Sciatic nerve (tissue), 2 donors: ENCODE measurements at regions not wholly inside any gene's neighbourhood (a gene's known extent, or its start where the extent isn't known, plus 50 kb on each side); places are given as distances from the start of the nearest gene placed in this dataset.

Source experiments
- ATAC-seq: fragments of 200-7000 bp; cut with Tn5 transposase; one replicate; pipeline ENCODE4 v1.9.1; 2020; ENCODE audit warnings: mild to moderate bottlenecking, moderate library complexity
- DNase-seq: peaks from one replicate; pipeline ENCODE4 v3.0.0-alpha.2; 2020; ENCODE audit warnings: low spot score
- intact Hi-C: fragments of 100-400 bp; cut with DNase I; formaldehyde crosslinking; loops from one replicate; pipeline ENCODE4 v1.14.2; 2022
- donor health status: DM: no; HTN: no; CAD: no.
- donor health status: DM: no; HTN: no; CAD: no.

DNA sequence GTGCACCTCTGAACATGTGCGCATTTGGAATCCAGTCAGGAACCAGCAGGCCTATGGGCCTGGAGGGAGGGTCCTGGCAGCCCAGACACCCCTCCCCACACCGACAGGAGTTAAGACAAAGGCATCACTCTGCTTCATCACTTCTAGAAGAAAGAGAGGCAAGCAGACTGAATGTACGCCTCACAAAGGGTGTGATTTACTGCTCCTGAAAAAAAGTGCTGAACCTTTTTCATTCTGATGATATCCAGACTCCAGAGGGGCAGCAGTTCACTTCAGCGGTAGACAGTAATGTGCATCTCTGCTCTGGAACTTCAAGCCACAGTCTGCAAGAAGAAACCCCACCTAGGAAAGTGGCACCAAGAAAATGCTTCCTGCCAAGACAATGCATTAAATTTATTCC lies 88.2 kb upstream of the TMEM72 start:
- ATAC-seq = no peak
- intact Hi-C loops = no loop called here
- no peak for DNase-seq

DNA sequence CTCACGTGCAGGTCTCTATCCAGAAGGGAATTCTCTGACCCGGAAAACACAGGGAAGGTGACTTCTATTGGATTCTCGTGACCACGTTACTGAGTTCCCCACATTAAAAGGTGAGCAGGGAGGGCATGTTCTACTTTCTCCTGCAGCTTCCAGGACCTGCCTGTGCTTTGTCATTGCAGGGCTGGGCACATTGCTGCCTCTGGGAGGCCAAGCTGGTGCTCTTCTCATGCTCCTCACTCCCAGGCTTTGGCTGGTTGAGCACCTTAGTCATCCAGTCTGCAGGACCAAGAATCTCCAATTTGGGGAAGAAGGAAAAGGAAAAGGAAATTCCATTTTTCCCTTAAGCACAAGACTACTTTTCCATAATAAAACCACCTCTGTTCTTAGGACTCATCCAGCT lies 86.5 kb upstream of the TMEM72 start:
- no peak for DNase-seq
- ATAC-seq = no peak
- intact Hi-C loops = no loop called here

DNA sequence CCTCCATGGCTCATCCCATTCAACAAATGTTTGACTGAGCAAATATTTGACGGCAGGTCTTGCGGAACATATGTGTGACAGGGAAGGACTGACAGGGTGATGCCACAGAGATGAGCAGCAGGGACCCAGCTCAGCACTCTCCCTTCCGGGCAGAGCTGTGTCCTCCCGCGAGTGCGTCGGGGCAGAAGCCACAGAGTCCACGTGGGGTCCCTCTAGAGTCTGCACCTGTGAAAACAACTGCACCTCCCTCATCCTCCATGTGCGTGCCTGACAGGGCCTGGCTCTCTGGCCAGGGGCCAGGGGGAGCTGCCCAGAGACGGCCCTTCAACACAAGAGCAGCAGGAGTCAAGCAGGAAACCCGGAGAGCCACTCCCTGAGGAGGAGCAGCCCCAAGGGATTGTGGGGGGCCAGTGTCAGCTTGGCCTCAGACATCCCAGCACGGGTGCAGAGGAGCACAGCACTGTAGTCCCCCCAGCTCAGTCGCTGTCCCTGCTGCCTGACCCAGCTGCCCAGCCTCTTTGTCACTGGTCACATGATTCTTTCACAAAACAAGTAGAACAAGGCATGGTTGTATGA lies 83.6 kb upstream of the TMEM72 start:
- ATAC-seq (peak; percentile 87), DNase-seq (no peak)
- intact Hi-C loops = no loop called here

DNA sequence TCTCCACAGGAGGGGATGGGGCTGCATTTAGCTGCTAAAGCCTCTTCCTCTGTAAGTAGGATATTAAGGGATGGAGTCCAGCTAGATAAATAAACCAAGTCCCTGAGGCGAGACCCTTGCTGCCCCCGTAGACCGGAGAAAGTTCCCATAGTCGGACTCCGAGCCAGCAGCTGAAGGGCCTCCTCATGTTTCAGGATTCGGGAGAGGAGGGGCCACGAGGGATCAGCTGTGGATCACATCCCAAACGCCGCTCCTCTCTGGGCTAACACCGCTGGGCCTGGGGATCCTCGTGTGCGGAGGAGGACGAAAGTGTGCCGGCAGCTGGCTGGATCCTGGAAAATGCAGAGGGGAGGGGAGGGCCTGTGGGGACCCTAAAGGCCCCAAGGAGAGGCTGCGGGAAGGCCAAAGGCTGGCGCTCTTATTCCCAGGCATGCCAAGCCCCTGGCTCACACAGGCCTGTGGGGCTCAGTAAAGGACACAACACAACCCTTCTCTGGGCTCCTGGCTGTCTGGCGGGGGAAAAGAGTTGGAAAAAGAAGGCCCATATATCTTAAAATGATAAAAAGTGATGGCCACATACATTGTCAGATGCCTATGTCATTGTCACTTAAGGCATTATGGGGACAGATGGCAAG lies 82.5 kb upstream of the TMEM72 start:
- intact Hi-C loops = no loop called here
- ATAC-seq (peak; percentile 89), DNase-seq (peak; percentile 79)

DNA sequence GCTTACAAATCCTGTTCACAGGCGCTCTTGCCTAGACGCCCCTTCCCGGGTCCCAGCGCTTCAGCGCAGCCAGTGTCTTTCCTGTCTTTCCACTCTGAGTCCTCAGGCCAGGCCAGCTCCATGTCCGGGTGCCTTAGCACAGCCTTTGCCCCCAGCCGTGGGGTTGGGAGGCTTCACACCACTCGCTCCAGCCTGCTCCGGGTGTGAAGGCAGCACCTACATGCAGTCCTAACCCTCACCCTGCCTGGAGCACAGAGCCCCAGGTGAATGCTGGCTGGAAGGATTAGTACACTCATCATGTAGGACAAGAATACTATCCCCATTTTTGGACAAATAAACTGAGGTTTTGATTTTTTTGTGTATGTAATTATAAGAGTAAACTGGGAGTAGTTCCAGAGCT lies 81.7 kb upstream of the TMEM72 start:
- intact Hi-C loops = no loop called here
- ATAC-seq = no peak
- no peak for DNase-seq

DNA sequence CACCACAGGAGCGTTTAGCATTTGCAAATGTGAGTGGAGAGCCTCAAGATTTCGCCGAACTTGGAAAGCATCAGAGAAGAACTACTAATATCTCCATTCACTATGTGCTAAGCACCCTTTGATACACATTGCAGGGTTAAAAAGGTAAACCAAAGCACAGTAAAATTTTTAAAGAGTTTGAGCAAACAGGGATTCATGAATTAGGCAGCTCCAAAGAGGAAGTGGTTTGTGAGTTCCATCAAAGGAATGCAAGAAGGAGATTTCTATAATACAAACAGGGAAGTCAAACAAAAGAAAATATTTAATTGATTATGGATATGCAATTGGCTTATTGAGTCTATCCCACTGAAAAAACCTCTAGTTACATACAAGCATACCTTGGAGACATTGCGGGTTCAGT lies 81.1 kb upstream of the TMEM72 start:
- ATAC-seq (no peak), DNase-seq (no peak)
- intact Hi-C loops = no loop called here

DNA sequence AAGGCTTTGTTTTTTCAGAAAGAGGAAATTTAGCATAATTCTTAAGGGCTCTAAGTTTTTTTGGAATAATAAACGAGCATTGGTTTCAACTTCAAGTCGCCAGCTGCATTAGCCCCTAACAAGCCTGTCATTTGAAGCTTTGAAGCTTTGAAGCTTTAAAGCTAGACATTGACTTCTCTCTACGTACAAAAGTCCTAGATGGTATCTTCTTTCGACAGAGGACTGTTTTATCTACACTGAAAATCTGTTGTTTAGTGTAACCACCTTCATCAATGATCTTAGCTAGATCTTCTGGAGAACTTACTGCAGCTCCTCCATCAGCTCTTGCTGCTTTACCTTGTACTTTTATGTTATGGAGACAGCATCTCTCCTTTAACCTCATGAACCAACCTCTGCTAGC lies 79.6 kb upstream of the TMEM72 start:
- no peak for DNase-seq
- intact Hi-C loops = no loop called here
- ATAC-seq = no peak

DNA sequence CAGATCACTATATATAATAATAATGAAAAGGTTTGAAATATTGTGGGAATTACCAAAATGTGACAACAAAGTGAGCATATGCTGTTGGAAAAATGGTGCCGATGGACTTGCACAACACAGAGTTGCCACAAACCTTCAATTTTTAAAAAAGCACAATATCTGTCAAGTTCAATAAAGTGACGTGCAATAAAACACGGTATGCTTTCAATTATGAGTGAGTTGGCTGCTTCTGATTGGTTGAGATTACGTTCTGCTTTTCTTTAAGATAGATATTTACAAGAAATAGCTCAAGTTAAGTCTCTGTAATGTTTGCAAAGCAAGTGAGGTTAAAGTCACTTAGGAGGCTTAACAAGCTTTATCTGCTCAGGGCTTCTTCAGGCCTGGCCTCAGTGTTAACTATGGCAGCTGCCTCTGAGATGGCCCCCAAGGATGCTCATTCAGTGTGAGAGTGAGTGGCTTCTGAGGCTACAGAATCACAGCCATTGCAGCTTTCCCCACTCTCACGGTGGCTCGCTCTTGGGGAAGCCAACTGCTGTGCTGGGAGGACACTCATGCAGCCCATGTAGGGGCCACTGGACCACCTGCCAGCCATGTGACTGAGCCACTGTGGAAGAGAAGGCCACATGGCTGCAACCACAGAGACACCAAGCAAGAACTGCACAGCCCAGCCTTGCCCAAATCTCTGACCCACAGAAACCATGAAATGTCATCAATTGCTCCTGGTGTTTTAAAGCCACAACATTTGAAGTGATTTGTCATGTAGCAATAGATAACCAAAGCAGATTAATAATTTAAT lies 78.3 kb upstream of the TMEM72 start:
- no peak for ATAC-seq
- intact Hi-C loops = no loop called here
- no peak for DNase-seq

DNA sequence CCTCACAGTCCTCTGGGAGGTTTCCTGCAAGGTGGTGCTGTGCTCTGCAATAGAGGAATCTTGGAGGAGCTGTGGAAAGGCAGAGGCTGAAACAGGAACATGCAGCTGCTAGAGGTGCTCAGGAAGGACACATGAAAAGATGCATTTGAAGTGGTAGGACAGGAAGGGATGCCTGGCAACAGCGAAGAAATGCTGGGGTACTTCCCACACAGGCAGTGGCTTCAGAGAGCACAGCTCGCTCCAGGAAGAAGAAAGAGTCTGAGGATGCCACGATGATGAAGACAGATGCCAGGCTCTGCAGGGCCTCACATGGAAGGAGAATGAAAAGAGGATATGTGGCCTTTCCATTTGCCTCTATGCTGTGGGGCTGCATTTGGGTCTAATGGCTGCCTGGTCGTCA lies 77.0 kb upstream of the TMEM72 start:
- ATAC-seq (no peak), DNase-seq (no peak)
- intact Hi-C loops = no loop called here

DNA sequence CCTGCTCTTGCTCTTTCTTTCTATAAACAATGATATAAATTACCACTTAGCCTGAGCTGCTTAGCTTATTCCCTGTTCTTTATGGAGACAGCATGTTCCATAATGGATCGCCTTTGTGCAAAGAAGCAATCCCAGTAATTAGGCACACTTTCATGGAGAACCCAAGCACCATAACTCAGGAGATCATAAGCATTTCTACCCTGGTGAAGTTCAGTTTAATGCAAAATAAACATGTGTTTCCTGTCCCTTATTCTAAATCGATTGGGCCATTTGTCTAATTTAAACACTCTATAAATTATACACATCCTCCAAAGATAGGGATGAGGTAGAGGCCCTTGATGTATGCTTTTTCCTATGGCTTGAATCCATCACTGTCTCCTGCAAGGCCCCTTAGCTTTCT lies 75.8 kb upstream of the TMEM72 start:
- no peak for DNase-seq
- no peak for ATAC-seq
- intact Hi-C loops = no loop called here

DNA sequence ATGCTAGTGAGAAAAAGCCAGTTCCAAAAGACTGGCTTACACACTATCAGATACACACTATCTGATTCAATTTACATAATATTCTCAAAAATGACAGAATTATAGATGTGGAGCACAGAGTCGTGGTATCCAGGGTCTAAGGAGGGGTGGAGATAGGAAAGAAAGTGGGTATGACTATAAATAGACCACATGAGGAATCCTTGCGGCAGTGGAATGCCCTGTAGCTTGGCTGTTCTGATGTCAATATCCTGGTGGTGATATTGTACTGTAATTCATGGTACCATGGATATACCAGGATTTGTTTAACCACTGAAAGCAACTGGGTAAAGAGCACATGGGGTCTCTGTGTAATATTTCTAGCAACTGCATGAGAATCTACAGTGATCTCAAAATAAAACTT lies 67.7 kb upstream of the TMEM72 start:
- DNase-seq (no peak), ATAC-seq (no peak)
- intact Hi-C loops = no loop called here

DNA sequence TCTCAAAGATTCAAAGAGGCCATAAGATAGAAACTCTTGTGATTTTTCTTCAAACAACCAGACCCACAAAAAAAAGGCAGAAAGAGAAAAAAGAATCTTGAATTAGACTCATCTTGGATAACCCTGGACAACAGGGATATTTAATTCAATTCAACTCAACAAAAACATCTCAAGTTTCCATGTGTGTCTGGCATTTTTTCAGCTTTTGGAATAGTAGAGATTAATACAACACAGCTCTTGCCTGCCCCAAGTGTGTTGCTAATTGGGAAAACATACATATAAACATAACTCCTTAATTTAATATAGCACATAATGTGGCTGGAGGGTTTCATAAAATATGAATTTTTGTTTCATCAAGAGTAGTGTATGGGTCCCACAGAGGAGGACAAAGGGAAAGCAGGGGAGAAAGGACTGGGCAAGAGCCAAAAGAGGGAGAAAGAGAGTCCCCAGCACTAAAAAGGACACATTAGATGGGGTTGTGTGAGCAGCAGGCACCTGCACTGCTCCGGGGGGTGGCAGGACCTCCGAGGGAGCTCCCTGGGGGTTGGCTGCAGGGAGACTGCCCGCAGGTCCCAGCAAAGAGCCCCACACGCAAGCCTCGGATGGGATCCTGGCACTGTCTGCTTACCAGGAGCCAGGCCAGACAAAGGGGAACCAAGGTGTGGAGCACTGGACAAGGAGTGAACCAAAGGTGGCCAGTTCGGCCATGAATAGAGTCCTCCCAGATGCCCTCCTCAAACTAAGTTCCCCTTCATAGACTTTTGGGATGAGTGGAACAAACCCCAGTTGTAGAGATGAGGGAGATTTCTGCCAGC lies 65.6 kb upstream of the TMEM72 start:
- ATAC-seq = no peak
- peak; percentile 45 for DNase-seq
- intact Hi-C loops = no loop called here

DNA sequence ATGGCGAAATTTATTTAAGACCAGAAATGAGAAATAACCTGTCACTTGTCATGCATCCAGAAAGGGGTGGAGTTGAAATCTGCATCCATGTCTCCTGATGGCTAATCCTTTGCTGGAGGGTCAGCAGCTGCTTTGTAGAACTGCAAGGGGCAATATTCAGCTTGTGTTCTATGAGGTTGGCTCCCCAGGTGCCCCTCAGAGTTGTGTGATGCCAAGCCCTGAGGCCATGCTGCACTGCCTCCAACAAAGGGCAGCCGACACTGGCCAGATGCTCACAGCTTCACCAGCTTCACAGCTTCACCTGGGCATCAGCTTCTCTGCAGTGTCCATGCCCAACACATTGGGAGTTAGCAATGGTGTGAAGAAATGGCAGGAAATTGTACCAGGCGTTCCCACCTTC lies 64.0 kb upstream of the TMEM72 start:
- DNase-seq (peak; percentile 10), ATAC-seq (no peak)
- intact Hi-C loops = no loop called here

DNA sequence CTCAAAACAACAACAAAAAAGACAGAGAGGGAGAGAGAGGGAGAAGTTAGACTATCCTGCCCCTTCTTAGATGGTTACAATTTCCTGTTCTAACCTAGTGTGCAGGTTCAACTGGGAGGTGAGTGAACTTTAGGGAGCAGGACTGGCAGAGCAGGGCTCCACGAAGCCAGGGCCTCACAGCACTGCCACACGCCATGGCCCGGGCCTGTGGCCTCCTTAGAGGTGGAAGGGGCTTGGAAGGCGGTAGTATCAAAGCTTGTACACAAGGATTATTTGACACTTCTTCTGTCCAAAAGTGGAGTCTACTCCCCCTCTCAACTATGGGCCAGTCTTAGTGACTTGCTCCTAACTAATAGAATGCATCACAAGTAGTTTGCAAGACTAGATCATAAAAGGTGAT lies 62.9 kb upstream of the TMEM72 start:
- DNase-seq (peak; percentile 15), ATAC-seq (no peak)
- intact Hi-C loops = no loop called here

DNA sequence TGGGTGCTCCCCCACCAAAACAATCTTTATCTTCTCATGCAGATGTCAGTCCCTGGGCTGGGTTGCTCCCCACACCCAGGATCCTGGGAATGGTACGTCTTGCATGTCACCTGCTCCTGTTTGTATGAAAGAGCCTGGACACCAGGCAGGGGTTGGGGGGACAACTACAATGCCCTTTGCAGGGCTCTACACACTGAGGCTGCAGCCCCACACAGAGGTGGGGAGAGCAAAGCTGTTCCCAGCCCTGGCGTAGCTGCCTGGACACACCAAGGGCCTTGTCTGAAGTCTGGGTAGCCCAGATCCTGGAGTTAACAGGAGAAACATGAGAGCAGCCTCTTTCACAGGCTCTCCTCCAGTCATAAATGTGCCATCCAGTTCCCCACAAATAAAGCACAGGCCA lies 61.2 kb upstream of the TMEM72 start:
- no peak for DNase-seq
- ATAC-seq = no peak
- intact Hi-C loops = loop anchor here (10.0 kb wide), 1 partner anchor 465 kb away; the partner anchor contains the start of gene CXCL12

DNA sequence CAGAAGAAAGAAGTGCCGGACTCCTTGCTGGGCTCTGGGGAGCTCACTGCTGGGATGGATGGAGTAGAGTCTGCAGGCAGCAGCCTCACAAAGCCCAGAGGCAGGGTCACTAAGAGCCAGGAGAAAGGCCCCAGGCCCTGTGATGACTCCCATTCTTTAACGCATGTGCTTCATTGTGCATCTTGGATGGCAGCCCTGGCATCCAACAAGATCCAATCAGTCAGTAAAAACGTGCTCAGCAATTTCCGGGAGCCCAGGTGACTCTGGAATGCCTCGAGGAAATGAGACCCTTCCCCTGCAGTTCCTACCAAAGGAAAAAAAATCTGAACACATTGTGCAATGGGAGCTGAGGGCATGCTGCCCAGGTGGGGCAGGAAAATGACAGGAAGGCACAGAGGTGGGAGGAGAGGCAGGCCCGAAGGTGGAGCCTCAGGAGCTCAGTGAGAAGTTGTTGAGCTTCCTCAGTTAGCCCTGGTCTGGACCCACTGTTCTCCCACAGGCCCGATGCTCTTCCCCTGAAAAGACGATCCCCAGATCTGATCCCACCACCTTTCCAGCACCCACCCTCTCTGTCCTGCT lies 60.7 kb upstream of the TMEM72 start:
- no peak for ATAC-seq
- intact Hi-C loops = loop anchor here (10.0 kb wide), 1 partner anchor 466 kb away; the partner anchor contains the start of gene CXCL12
- peak; percentile 40 for DNase-seq

DNA sequence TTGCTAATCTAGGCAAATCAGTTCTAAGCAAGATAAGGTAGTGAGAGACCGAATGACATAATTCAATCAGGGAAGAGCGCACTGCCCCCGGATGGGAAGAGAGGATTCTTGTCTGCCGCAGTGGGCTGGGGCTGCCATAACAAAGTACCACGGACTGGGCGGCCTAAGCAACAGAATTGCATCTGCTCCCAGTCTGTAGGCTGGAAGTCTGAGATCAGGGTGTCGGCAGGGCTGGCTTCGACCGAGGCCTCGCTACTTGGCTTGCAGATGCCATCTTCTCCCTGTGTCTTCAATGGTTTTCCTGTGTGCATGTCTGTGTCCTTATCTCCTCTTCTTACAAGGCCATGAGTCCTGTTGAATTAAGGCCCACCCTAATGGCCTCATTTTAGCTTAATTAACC lies 59.7 kb upstream of the TMEM72 start:
- ATAC-seq (no peak), DNase-seq (no peak)
- intact Hi-C loops = loop anchor here (10.0 kb wide), 1 partner anchor 467 kb away; the partner anchor contains the start of gene CXCL12

DNA sequence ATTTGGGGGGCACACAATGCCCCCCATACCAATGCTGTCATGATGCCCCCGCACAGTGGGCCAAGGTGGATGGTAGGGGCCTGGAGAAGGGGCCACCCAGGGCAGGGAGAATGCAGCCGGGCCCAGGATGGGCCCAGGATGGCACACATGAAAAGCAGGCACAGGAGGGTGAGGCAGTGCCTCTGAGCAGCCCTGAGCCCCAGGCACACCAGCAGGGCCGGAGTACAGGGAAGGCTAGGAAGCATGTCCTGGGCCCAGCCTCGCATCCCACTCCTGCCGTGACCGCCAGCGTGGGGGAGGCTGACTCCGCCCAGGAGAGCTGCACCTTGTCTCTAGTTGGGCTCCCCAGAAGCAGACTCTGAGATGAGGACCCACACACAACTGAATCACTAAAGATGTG lies 59.3 kb upstream of the TMEM72 start:
- DNase-seq = no peak
- no peak for ATAC-seq
- intact Hi-C loops = loop anchor here (10.0 kb wide), 1 partner anchor 467 kb away; the partner anchor contains the start of gene CXCL12

DNA sequence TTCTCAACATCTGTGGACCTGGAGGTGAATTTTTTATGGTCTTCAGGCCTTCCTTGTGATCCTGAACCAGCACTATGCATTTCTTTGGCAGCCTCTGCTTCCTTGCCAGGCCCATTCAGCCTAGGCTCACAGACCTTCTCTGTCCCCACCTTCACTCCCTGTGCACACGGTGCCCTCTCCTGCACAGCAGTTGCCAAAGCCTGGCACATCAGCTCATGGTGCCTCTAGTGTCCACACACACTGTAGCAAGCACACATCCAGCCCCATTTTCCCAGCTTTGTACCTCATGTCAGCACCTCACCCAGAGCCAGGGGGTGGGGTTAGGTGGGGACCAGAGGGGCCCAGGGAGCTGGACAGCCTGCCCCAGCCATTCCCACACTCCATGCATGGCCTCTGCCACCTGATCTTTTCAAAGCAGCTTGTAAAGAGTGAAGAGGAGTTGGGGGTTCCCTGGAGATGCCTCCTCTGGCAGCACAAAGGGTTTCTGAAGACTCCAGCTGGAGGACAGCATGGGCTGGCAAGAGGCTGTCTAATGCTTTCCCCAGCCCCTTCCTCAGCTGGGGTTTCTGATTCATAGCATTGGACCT lies 57.9 kb upstream of the TMEM72 start:
- ATAC-seq = no peak
- intact Hi-C loops = loop anchor here (10.0 kb wide), 1 partner anchor 468 kb away; the partner anchor contains the start of gene CXCL12
- DNase-seq = no peak
